B cell (primary cell): ENCODE measurements at regions not wholly inside any gene's neighbourhood (a gene's known extent, or its start where the extent isn't known, plus 50 kb on each side); places are given as distances from the start of the nearest gene placed in this dataset.

Experiments
- EZH2 ChIP-seq: IDR thresholded peaks from 2 replicates; pipeline ENCODE4 v1.6.1; 2012; ENCODE audit warnings: borderline replicate concordance, low read depth, mild to moderate bottlenecking, moderate library complexity, low read length; ENCODE audit not compliant: insufficient read depth, poor library complexity, severe bottlenecking
- TF ChIP-seq, protein P1 (sequence below): fragments of 200-600 bp; IDR thresholded peaks from one replicate; pipeline ENCODE4 v1.8.0; 2022; ENCODE audit warnings: antibody characterized with exemption, mild to moderate bottlenecking

GRCh38 chr7:142400042-142400533, 142.2 kb upstream of the PRSS58 start:
- TF ChIP-seq, protein P1, sequence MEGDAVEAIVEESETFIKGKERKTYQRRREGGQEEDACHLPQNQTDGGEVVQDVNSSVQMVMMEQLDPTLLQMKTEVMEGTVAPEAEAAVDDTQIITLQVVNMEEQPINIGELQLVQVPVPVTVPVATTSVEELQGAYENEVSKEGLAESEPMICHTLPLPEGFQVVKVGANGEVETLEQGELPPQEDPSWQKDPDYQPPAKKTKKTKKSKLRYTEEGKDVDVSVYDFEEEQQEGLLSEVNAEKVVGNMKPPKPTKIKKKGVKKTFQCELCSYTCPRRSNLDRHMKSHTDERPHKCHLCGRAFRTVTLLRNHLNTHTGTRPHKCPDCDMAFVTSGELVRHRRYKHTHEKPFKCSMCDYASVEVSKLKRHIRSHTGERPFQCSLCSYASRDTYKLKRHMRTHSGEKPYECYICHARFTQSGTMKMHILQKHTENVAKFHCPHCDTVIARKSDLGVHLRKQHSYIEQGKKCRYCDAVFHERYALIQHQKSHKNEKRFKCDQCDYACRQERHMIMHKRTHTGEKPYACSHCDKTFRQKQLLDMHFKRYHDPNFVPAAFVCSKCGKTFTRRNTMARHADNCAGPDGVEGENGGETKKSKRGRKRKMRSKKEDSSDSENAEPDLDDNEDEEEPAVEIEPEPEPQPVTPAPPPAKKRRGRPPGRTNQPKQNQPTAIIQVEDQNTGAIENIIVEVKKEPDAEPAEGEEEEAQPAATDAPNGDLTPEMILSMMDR: no peak
- TF ChIP-seq EZH2: no peak
